Bronchial epithelial cell (primary cell): ENCODE measurements at regions not wholly inside any gene's neighbourhood (a gene's known extent, or its start where the extent isn't known, plus 50 kb on each side); places are given as distances from the start of the nearest gene placed in this dataset.
"Not testable (repeated sequence)": the region's sequence is repeated elsewhere in the genome, so short reads cannot be mapped to it uniquely, and the experiment has no call there.

Experiments
- DNase-seq: peaks from one replicate; pipeline ENCODE4 v3.0.0-alpha.2; 2010; ENCODE audit warnings: low read depth
- FAIRE-seq: peaks from 2 replicates; lab custom pipeline; 2011; peaks lifted over from hg19 to GRCh38; lab: Jason Lieb, UNC
- H3K27me3 ChIP-seq: 2 replicates; pipeline ENCODE4 v1.5.1; 2011; ENCODE audit warnings: low read length; ENCODE audit not compliant: control insufficient read depth, insufficient read depth
- H3K36me3 ChIP-seq: 2 replicates; pipeline ENCODE4 v1.5.1; 2011; ENCODE audit warnings: low read length; ENCODE audit not compliant: control insufficient read depth, insufficient read depth
- H3K4me3 ChIP-seq: 2 replicates; pipeline ENCODE4 v1.5.1; 2011; ENCODE audit warnings: mild to moderate bottlenecking, low read depth, low read length, control low read depth
- CTCF ChIP-seq: IDR thresholded peaks from 2 replicates; pipeline ENCODE4 v1.5.1; 2011; ENCODE audit warnings: mild to moderate bottlenecking, moderate library complexity, low read length, control low read depth, inconsistent platforms; ENCODE audit not compliant: insufficient read depth, severe bottlenecking

- not testable (repeated sequence) for H3K36me3 ChIP-seq, FAIRE-seq, H3K27me3 ChIP-seq, H3K4me3 ChIP-seq, DNase-seq
Measured at GRCh38 chr1:148392505-148392904, 90.6 kb downstream of the PPIAL4G start.

- not testable (repeated sequence) for H3K4me3 ChIP-seq, FAIRE-seq, DNase-seq
Measured at GRCh38 chr1:148391323-148391722, 91.8 kb downstream of the PPIAL4G start.

GRCh38 chr1:148389027-148389339, 94.1 kb downstream of the PPIAL4G start:
- H3K27me3 ChIP-seq = no peaks in the 10 kb centered on the region
- no peaks in the 10 kb centered on the region for H3K36me3 ChIP-seq
- no peak for TF ChIP-seq CTCF
- H3K4me3 ChIP-seq = peak overlapping the region; percentile 35
- no peak for FAIRE-seq
- DNase-seq = no peak

More at GRCh38 chr1:148391323-148391722, 91.8 kb downstream of the PPIAL4G start:
- H3K36me3 ChIP-seq, H3K27me3 ChIP-seq: not testable (repeated sequence)

GRCh38 chr1:148388260-148389026, 94.7 kb downstream of the PPIAL4G start:
- DNase-seq (peak; percentile 88), FAIRE-seq (no peak)
- H3K27me3 ChIP-seq = no peaks in the 10 kb centered on the region
- H3K4me3 ChIP-seq = peak overlapping the region; percentile 35
- H3K36me3 ChIP-seq = no peaks in the 10 kb centered on the region
- TF ChIP-seq CTCF = no peak

GRCh38 chr1:148387949-148388259, 95.2 kb downstream of the PPIAL4G start:
- H3K27me3 ChIP-seq, FAIRE-seq, H3K36me3 ChIP-seq, H3K4me3 ChIP-seq, DNase-seq: not testable (repeated sequence)

- DNase-seq, H3K4me3 ChIP-seq, FAIRE-seq: not testable (repeated sequence)
Measured at GRCh38 chr1:148387122-148387948, 95.8 kb downstream of the PPIAL4G start.

GRCh38 chr1:148386617-148387016, 96.5 kb downstream of the PPIAL4G start:
- DNase-seq (no peak), FAIRE-seq (no peak)
- Histone ChIP-seq H3K4me3 (no peak overlapping the region), H3K36me3 (no peaks in the 10 kb centered on the region), H3K27me3 (no peaks in the 10 kb centered on the region)
- TF ChIP-seq CTCF = no peak

More at GRCh38 chr1:148387122-148387948, 95.8 kb downstream of the PPIAL4G start:
- not testable (repeated sequence) for H3K36me3 ChIP-seq, H3K27me3 ChIP-seq

- FAIRE-seq, H3K36me3 ChIP-seq, H3K4me3 ChIP-seq, H3K27me3 ChIP-seq, DNase-seq: not testable (repeated sequence)
Measured at GRCh38 chr1:148386031-148386398, 97.1 kb downstream of the PPIAL4G start.
